ENCODE measurements at regions not wholly inside any gene's neighbourhood (a gene's known extent, or its start where the extent isn't known, plus 50 kb on each side); places are given as distances from the start of the nearest gene placed in this dataset.

- ATAC-seq, result no peak
- intact Hi-C loops (cut with DNase I, micrococcal nuclease), result no loop called here
These were observed 59.4 kb upstream of the NEK6 start for GRCh38 chr9:124198331-124198730.

GRCh38 chr9:124198948-124199347 lies 58.8 kb upstream of the NEK6 start:
- intact Hi-C loops (cut with DNase I, micrococcal nuclease), result no loop called here
- no peak for DNase-seq
- ATAC-seq, result no peak

More at GRCh38 chr9:124198331-124198730, 59.4 kb upstream of the NEK6 start:
- no peak for DNase-seq

GRCh38 chr9:124199474-124199873 lies 58.3 kb upstream of the NEK6 start:
- ATAC-seq (no peak), DNase-seq (no peak)
- intact Hi-C loops (cut with DNase I, micrococcal nuclease), result no loop called here

GRCh38 chr9:124202447-124202971 lies 55.2 kb upstream of the NEK6 start:
- intact Hi-C loops (cut with DNase I, micrococcal nuclease), result no loop called here
- ATAC-seq (peak; percentile 59), DNase-seq (peak; percentile 54 to 58)

- DNase-seq, result no peak
- intact Hi-C loops (cut with DNase I, micrococcal nuclease), result no loop called here
- no peak for ATAC-seq
These were observed 51.9 kb upstream of the NEK6 start for GRCh38 chr9:124205686-124206352.

- DNase-seq (no peak), ATAC-seq (no peak)
- intact Hi-C loops (cut with DNase I, micrococcal nuclease), result no loop called here
These were observed 51.4 kb upstream of the NEK6 start for GRCh38 chr9:124206391-124206790.
